OCI-LY3 (cell line): ENCODE measurements at regions not wholly inside any gene's neighbourhood (a gene's known extent, or its start where the extent isn't known, plus 50 kb on each side); places are given as distances from the start of the nearest gene placed in this dataset.

ENCODE experiments used
- EZH2phosphoT487 ChIP-seq: fragments of 200-600 bp; shearing (Covaris generic); IDR thresholded peaks from 2 replicates; pipeline ENCODE4 v1.6.1; 2018; ENCODE audit warnings: antibody characterized with exemption, mixed run types, low read depth
- TF ChIP-seq, protein P1 (sequence below): fragments of 200-600, 300-600 bp; sonication (generic); IDR thresholded peaks from 2 replicates; pipeline ENCODE4 v1.5.1; 2014; ENCODE audit warnings: antibody characterized with exemption, low read length, low read depth

DNA sequence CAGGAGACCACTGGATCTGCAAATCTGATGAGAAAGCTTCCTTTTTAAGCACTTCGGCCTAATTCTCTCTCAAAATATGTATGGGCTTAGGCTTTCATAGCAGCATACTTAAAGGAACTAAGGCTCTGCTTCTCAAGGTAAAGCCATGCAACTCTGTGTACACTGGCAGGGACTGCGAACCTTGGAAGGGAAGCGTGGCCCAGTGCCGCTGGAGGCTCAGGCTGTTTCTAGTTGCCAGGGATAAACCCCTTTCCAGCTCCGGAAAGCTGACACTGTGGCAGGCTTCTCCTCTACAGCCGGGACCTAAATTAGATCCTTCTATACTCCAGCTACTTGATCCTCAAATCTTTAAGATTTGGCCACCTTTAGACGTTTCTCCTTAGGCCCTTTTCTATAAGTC is 1091.3 kb upstream of the TENM3 start:
- TF ChIP-seq, protein P1, sequence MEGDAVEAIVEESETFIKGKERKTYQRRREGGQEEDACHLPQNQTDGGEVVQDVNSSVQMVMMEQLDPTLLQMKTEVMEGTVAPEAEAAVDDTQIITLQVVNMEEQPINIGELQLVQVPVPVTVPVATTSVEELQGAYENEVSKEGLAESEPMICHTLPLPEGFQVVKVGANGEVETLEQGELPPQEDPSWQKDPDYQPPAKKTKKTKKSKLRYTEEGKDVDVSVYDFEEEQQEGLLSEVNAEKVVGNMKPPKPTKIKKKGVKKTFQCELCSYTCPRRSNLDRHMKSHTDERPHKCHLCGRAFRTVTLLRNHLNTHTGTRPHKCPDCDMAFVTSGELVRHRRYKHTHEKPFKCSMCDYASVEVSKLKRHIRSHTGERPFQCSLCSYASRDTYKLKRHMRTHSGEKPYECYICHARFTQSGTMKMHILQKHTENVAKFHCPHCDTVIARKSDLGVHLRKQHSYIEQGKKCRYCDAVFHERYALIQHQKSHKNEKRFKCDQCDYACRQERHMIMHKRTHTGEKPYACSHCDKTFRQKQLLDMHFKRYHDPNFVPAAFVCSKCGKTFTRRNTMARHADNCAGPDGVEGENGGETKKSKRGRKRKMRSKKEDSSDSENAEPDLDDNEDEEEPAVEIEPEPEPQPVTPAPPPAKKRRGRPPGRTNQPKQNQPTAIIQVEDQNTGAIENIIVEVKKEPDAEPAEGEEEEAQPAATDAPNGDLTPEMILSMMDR = no peak
- no peak for TF ChIP-seq EZH2phosphoT487
